Uterus (tissue), 3 donors: ENCODE measurements at regions not wholly inside any gene's neighbourhood (a gene's known extent, or its start where the extent isn't known, plus 50 kb on each side); places are given as distances from the start of the nearest gene placed in this dataset.
A peak's percentile ranks its signal among the peaks of the same experiment; 100 is the strongest.

ENCODE experiments used
- DNase-seq, 2 donors: peaks; one replicate each; pipeline ENCODE4 v3.0.0-alpha.2; 2019 to 2020
- H3K27ac ChIP-seq, 2 donors: fragments of 200-600 bp; sonication (generic); 1 replicate in 1 of 2; 2 replicates in 1 of 2; pipeline ENCODE4 v1.5.1; 2016 to 2018
- H3K27me3 ChIP-seq, 2 donors: fragments of 200-600 bp; sonication (generic); one replicate each; pipeline ENCODE4 v1.5.1; 2018 to 2019; ENCODE audit warnings: control low read depth in 1 of 2
- H3K36me3 ChIP-seq, 2 donors: fragments of 200-600 bp; sonication (generic); one replicate each; pipeline ENCODE4 v1.5.1; 2019; ENCODE audit warnings: control low read depth in 1 of 2
- H3K4me1 ChIP-seq, 2 donors: fragments of 200-600 bp; sonication (generic); one replicate each; pipeline ENCODE4 v1.5.1; 2018 to 2019; ENCODE audit warnings: control low read depth in 1 of 2
- H3K4me3 ChIP-seq, 2 donors: fragments of 200-600 bp; sonication (generic); 1 replicate in 1 of 2; 2 replicates in 1 of 2; pipeline ENCODE4 v1.5.1; 2018 to 2019; ENCODE audit warnings: mild to moderate bottlenecking in 1 of 2
- H3K9me3 ChIP-seq, 2 donors: fragments of 200-600 bp; sonication (generic); one replicate each; pipeline ENCODE4 v1.5.1; 2019; ENCODE audit warnings: control low read depth in 1 of 2
- CTCF ChIP-seq, 4 experiments: fragments of 200-600 bp in 2 of 4; fragments of 450-650 bp in 2 of 4; sonication (generic) in 2 of 4; IDR thresholded peaks; one replicate each; pipeline ENCODE4 v1.5.1; 2016 to 2019; ENCODE audit warnings: antibody characterized with exemption in 4 of 4, mild to moderate bottlenecking in 2 of 4, moderate library complexity in 1 of 4
- POLR2A ChIP-seq, 2 donors: fragments of 450-650 bp; IDR thresholded peaks; one replicate each; pipeline ENCODE4 v1.6.1; 2016; ENCODE audit warnings: antibody characterized with exemption in 2 of 2, mild to moderate bottlenecking in 1 of 2, moderate library complexity in 1 of 2
- intact Hi-C: fragments of 100-400 bp; cut with DNase I; formaldehyde crosslinking; loops from one replicate; pipeline ENCODE4 v1.15.1; 2023; ENCODE audit warnings: low total_unique reads
- donor health status: DM: yes; HTN: yes; CAD: no.

GRCh38 chr12:69150083-69150795, 89.1 kb upstream of the CPSF6 start:
- Histone ChIP-seq H3K4me1 (no peaks in the 10 kb centered on the region), H3K4me3 (no peak overlapping the region), H3K27ac (peak overlapping the region in 1 of 2 donors; percentile 36), H3K9me3 (no peaks in the 10 kb centered on the region), H3K36me3 (no peaks in the 10 kb centered on the region), H3K27me3 (no peaks in the 10 kb centered on the region)
- TF ChIP-seq POLR2A (IDR thresholded peaks at IDR 0.05), result no peak
- no peak for TF ChIP-seq CTCF (IDR thresholded peaks at IDR 0.05)
- intact Hi-C loops, result no loop called here
- DNase-seq, result no peak

- H3K4me1 ChIP-seq, result no peaks in the 10 kb centered on the region
- no peak overlapping the region for H3K4me3 ChIP-seq
- H3K36me3 ChIP-seq, result no peaks in the 10 kb centered on the region
- H3K9me3 ChIP-seq, result no peaks in the 10 kb centered on the region
- no peak for TF ChIP-seq CTCF (IDR thresholded peaks at IDR 0.05)
- TF ChIP-seq POLR2A (IDR thresholded peaks at IDR 0.05), result no peak
- no peak for DNase-seq
- H3K27me3 ChIP-seq, result no peaks in the 10 kb centered on the region
- intact Hi-C loops, result no loop called here
- H3K27ac ChIP-seq, result no peak overlapping the region
Observed at GRCh38 chr12:69150796-69151127, 88.6 kb upstream of the CPSF6 start.

- H3K4me3 ChIP-seq, result no peak overlapping the region
- TF ChIP-seq CTCF (IDR thresholded peaks at IDR 0.05) (no peak), POLR2A (IDR thresholded peaks at IDR 0.05) (no peak)
- no peak overlapping the region for H3K27ac ChIP-seq
- no peaks in the 10 kb centered on the region for H3K4me1 ChIP-seq
- no peak for DNase-seq
- no peaks in the 10 kb centered on the region for H3K36me3 ChIP-seq
- H3K9me3 ChIP-seq, result no peaks in the 10 kb centered on the region
- intact Hi-C loops, result no loop called here
- no peaks in the 10 kb centered on the region for H3K27me3 ChIP-seq
Observed at GRCh38 chr12:69151254-69151764, 88.1 kb upstream of the CPSF6 start.

- Histone ChIP-seq H3K4me1 (no peaks in the 10 kb centered on the region), H3K36me3 (no peaks in the 10 kb centered on the region), H3K27me3 (no peaks in the 10 kb centered on the region), H3K9me3 (no peaks in the 10 kb centered on the region), H3K4me3 (no peak overlapping the region), H3K27ac (no peak overlapping the region)
- intact Hi-C loops, result no loop called here
- peak; percentile 35 to 37 for DNase-seq
- TF ChIP-seq CTCF (IDR thresholded peaks at IDR 0.05) (peak; percentile 55 to 78 (median 64)), POLR2A (IDR thresholded peaks at IDR 0.05) (no peak)
Observed at GRCh38 chr12:69154585-69155363, 84.6 kb upstream of the CPSF6 start.

- H3K36me3 ChIP-seq, result no peaks in the 10 kb centered on the region
- H3K27me3 ChIP-seq, result no peaks in the 10 kb centered on the region
- no peak overlapping the region for H3K27ac ChIP-seq
- no peaks in the 10 kb centered on the region for H3K4me1 ChIP-seq
- intact Hi-C loops, result no loop called here
- H3K9me3 ChIP-seq, result no peaks in the 10 kb centered on the region
- H3K4me3 ChIP-seq, result no peak overlapping the region
- peak; percentile 65 to 74 (median 70) for TF ChIP-seq CTCF (IDR thresholded peaks at IDR 0.05)
- no peak for TF ChIP-seq POLR2A (IDR thresholded peaks at IDR 0.05)
- peak; percentile 60 to 77 for DNase-seq
Observed at GRCh38 chr12:69157023-69157655, 82.2 kb upstream of the CPSF6 start.
